ENCODE measurements at regions not wholly inside any gene's neighbourhood (a gene's known extent, or its start where the extent isn't known, plus 50 kb on each side); places are given as distances from the start of the nearest gene placed in this dataset.

GRCh38 chr1:96104506-96104905 lies 617.1 kb upstream of the PTBP2 start:
- no peak for TF ChIP-seq EZH2 (IDR thresholded peaks at IDR 0.05)
- TF ChIP-seq POLR2AphosphoS5 (IDR thresholded peaks at IDR 0.05; ENCODE audit: borderline replicate concordance, low read depth, low read length) = no peak
- no peak for TF ChIP-seq FOXP2 (optimal IDR thresholded peaks at IDR 0.05; ENCODE audit: control extremely low read depth, extremely low read length, insufficient read depth)

Measured in SK-N-MC (cell line).